ENCODE measurements at regions not wholly inside any gene's neighbourhood (a gene's known extent, or its start where the extent isn't known, plus 50 kb on each side); places are given as distances from the start of the nearest gene placed in this dataset.

- TF ChIP-seq CTCF (IDR thresholded peaks at IDR 0.05) (no peak), EZH2 (IDR thresholded peaks at IDR 0.05; ENCODE audit: borderline replicate concordance, insufficient read depth, low read depth, low read length, poor library complexity, severe bottlenecking) (no peak)
- intact Hi-C loops (cut with micrococcal nuclease): no loop called here
- ChIA-PET POLR2A (no interaction called here), CTCF (no interaction called here)
- no peaks in the 10 kb centered on the region for H3K4me1 Mint-ChIP-seq
- Histone ChIP-seq H3K4me3 (ENCODE audit: control extremely low read depth in 1 of 5, extremely low read depth in 1 of 5, insufficient read depth in 1 of 5, low read depth in 2 of 5, low read length in 4 of 5) (no peak overlapping the region), H4K20me1 (ENCODE audit: control insufficient read depth, insufficient read depth, low read length, poor library complexity, severe bottlenecking) (no peaks in the 10 kb centered on the region), H3K27me3 (replicated peaks in 1 of 4; ENCODE audit: control extremely low read depth in 1 of 4, control insufficient read depth in 3 of 4, insufficient read depth in 4 of 4, low read length in 3 of 4) (no peaks in the 10 kb centered on the region), H3K27ac (ENCODE audit: low read length in 2 of 2) (no peak overlapping the region), H3K9me3 (ENCODE audit: control extremely low read depth in 1 of 3, control insufficient read depth in 2 of 3, insufficient read depth in 1 of 3, low read length in 2 of 3) (peaks cover 0 to 3% (median 0%) of the 10 kb centered on the region in 3 donors), H3K36me3 (replicated peaks in 1 of 2; ENCODE audit: control extremely low read depth in 1 of 2, control insufficient read depth in 1 of 2, extremely low read depth in 1 of 2, insufficient read depth in 2 of 2, low read length in 1 of 2) (no peaks in the 10 kb centered on the region), H3K79me2 (ENCODE audit: control insufficient read depth, insufficient read depth, low read length) (no peaks in the 10 kb centered on the region), H3K9ac (ENCODE audit: low read length) (no peak overlapping the region), H2AFZ (ENCODE audit: insufficient read depth, low read depth, low read length, poor library complexity, severe bottlenecking) (no peak overlapping the region), H3K4me2 (replicated peaks; ENCODE audit: low read depth, low read length, poor library complexity, severe bottlenecking) (no peak overlapping the region), H3K4me1 (ENCODE audit: control insufficient read depth in 2 of 2, insufficient read depth in 2 of 2, low read length in 2 of 2) (no peaks in the 10 kb centered on the region)
- no peak overlapping the region for H3K4me3 Mint-ChIP-seq
- no peak overlapping the region for H3K27ac Mint-ChIP-seq
- H3K27me3 Mint-ChIP-seq: no peaks in the 10 kb centered on the region
- ATAC-seq (ENCODE audit: low read depth): no peak
- WGBS (ENCODE audit: insufficient coverage): no CpG with 5 or more reads among the region's 4 CpGs
- peaks cover 6% of the 10 kb centered on the region for H3K9me3 Mint-ChIP-seq (ENCODE audit: insufficient read depth)
- DNase-seq: no peak
Measured at GRCh38 chr10:65550761-65551160, 1375.1 kb upstream of the LRRTM3 start.

- H3K79me2 ChIP-seq (ENCODE audit: control insufficient read depth, insufficient read depth, low read length): no peaks in the 10 kb centered on the region
- POLR2A ChIA-PET: no interaction called here
- CTCF ChIA-PET: no interaction called here
- H3K36me3 ChIP-seq (replicated peaks in 1 of 2; ENCODE audit: control extremely low read depth in 1 of 2, control insufficient read depth in 1 of 2, extremely low read depth in 1 of 2, insufficient read depth in 2 of 2, low read length in 1 of 2): no peaks in the 10 kb centered on the region
- H3K9ac ChIP-seq (ENCODE audit: low read length): no peak overlapping the region
- H3K9me3 ChIP-seq (ENCODE audit: control extremely low read depth in 1 of 3, control insufficient read depth in 2 of 3, insufficient read depth in 1 of 3, low read length in 2 of 3): no peaks in the 10 kb centered on the region
- Mint-ChIP-seq H3K4me1 (no peaks in the 10 kb centered on the region), H3K4me3 (no peak overlapping the region), H3K9me3 (ENCODE audit: insufficient read depth) (peaks cover 3% of the 10 kb centered on the region), H3K27ac (no peak overlapping the region), H3K27me3 (no peaks in the 10 kb centered on the region)
- no peaks in the 10 kb centered on the region for H4K20me1 ChIP-seq (ENCODE audit: control insufficient read depth, insufficient read depth, low read length, poor library complexity, severe bottlenecking)
- no peaks in the 10 kb centered on the region for H3K4me1 ChIP-seq (ENCODE audit: control insufficient read depth in 2 of 2, insufficient read depth in 2 of 2, low read length in 2 of 2)
- TF ChIP-seq CTCF (IDR thresholded peaks at IDR 0.05) (no peak), EZH2 (IDR thresholded peaks at IDR 0.05; ENCODE audit: borderline replicate concordance, insufficient read depth, low read depth, low read length, poor library complexity, severe bottlenecking) (no peak)
- H3K4me2 ChIP-seq (replicated peaks; ENCODE audit: low read depth, low read length, poor library complexity, severe bottlenecking): no peak overlapping the region
- H3K27ac ChIP-seq (ENCODE audit: low read length in 2 of 2): no peak overlapping the region
- intact Hi-C loops (cut with micrococcal nuclease): no loop called here
- DNase-seq (no peak), ATAC-seq (ENCODE audit: low read depth) (no peak)
- no CpG with 5 or more reads among the region's 5 CpGs for WGBS (ENCODE audit: insufficient coverage)
- H3K4me3 ChIP-seq (ENCODE audit: control extremely low read depth in 1 of 5, extremely low read depth in 1 of 5, insufficient read depth in 1 of 5, low read depth in 2 of 5, low read length in 4 of 5): no peak overlapping the region
- no peak overlapping the region for H2AFZ ChIP-seq (ENCODE audit: insufficient read depth, low read depth, low read length, poor library complexity, severe bottlenecking)
- H3K27me3 ChIP-seq (replicated peaks in 1 of 4; ENCODE audit: control extremely low read depth in 1 of 4, control insufficient read depth in 3 of 4, insufficient read depth in 4 of 4, low read length in 3 of 4): no peaks in the 10 kb centered on the region
Measured at GRCh38 chr10:65555192-65555591, 1370.6 kb upstream of the LRRTM3 start.

All from B cell (primary cell).